Keratinocyte (primary cell): ENCODE measurements at regions not wholly inside any gene's neighbourhood (a gene's known extent, or its start where the extent isn't known, plus 50 kb on each side); places are given as distances from the start of the nearest gene placed in this dataset.

Experiments
- DNase-seq: peaks from one replicate; pipeline ENCODE4 v3.0.0-alpha.2; 2011; ENCODE audit warnings: low read depth, missing footprints, low spot score
- FAIRE-seq: peaks from 2 replicates; lab custom pipeline; 2011; peaks lifted over from hg19 to GRCh38; lab: Jason Lieb, UNC
- H2AFZ ChIP-seq: 2 replicates; pipeline ENCODE4 v1.6.0; 2012; ENCODE audit warnings: low read length, control low read depth, inconsistent platforms; ENCODE audit not compliant: control insufficient read depth
- H3K27ac ChIP-seq: 2 replicates; pipeline ENCODE4 v1.5.1; 2011; ENCODE audit warnings: low read length; ENCODE audit not compliant: control insufficient read depth, insufficient read depth
- H3K27me3 ChIP-seq: 3 replicates; pipeline ENCODE4 v1.6.0; 2011; ENCODE audit warnings: low read length; ENCODE audit not compliant: control insufficient read depth, insufficient read depth; ENCODE audit errors: extremely low read depth
- H3K36me3 ChIP-seq, 2 experiments: 2 replicates in 1 of 2; 3 replicates in 1 of 2; pipeline ENCODE4 v1.5.1; 2011; ENCODE audit warnings: low read length in 2 of 2, mild to moderate bottlenecking in 1 of 2; ENCODE audit not compliant: control insufficient read depth in 2 of 2, insufficient read depth in 2 of 2; ENCODE audit errors: extremely low read depth in 1 of 2
- H3K4me1 ChIP-seq: 3 replicates; pipeline ENCODE4 v1.5.1; 2011; ENCODE audit warnings: low read length; ENCODE audit not compliant: control insufficient read depth, insufficient read depth; ENCODE audit errors: extremely low read depth
- H3K4me2 ChIP-seq: 3 replicates; pipeline ENCODE4 v1.6.0; 2011; ENCODE audit warnings: low read depth, low read length; ENCODE audit not compliant: control insufficient read depth, insufficient read depth; ENCODE audit errors: extremely low read depth
- H3K4me3 ChIP-seq, 3 experiments: fragments of 200-600 bp in 1 of 3; sonication (generic) in 1 of 3; 2 replicates in 2 of 3; 3 replicates in 1 of 3; pipeline ENCODE4 v1.5.1; 2011 to 2016; ENCODE audit warnings: low read length in 3 of 3, mild to moderate bottlenecking in 3 of 3, control low read depth in 2 of 3, inconsistent platforms in 1 of 3, low read depth in 1 of 3, mixed read lengths in 1 of 3, mixed run types in 1 of 3, moderate library complexity in 1 of 3; ENCODE audit not compliant: control insufficient read depth in 2 of 3, insufficient read depth in 2 of 3; ENCODE audit errors: extremely low read depth in 1 of 3
- H3K79me2 ChIP-seq: 2 replicates; pipeline ENCODE4 v1.6.0; 2012; ENCODE audit warnings: low read length; ENCODE audit not compliant: control insufficient read depth, insufficient read depth
- H3K9ac ChIP-seq: 3 replicates; pipeline ENCODE4 v1.6.0; 2011; ENCODE audit warnings: low read length; ENCODE audit not compliant: control insufficient read depth, insufficient read depth; ENCODE audit errors: extremely low read depth
- H3K9me1 ChIP-seq: 3 replicates; pipeline ENCODE4 v1.6.0; 2011; ENCODE audit warnings: low read length; ENCODE audit not compliant: control insufficient read depth, insufficient read depth; ENCODE audit errors: extremely low read depth
- H3K9me3 ChIP-seq: 2 replicates; pipeline ENCODE4 v1.5.1; 2012; ENCODE audit warnings: low read depth, low read length; ENCODE audit not compliant: control insufficient read depth
- H4K20me1 ChIP-seq: 3 replicates; pipeline ENCODE4 v1.6.0; 2011; ENCODE audit warnings: low read length; ENCODE audit not compliant: control insufficient read depth, insufficient read depth; ENCODE audit errors: extremely low read depth
- EZH2 ChIP-seq: IDR thresholded peaks from one replicate; pipeline ENCODE4 v1.6.1; 2012; ENCODE audit warnings: inconsistent platforms, mild to moderate bottlenecking, low read length, moderate library complexity
- dilution Hi-C: fragments of 300-500 bp; cut with MboI; formaldehyde crosslinking; loops from one replicate; pipeline ENCODE4 v1.7.0; 2020; ENCODE audit warnings: low sequenced_read_pairs; ENCODE audit not compliant: extremely low pct_ligation_motif_present
- TF ChIP-seq, protein P1 (sequence below), 3 experiments: IDR thresholded peaks in 1 of 3; conservative IDR thresholded peaks in 1 of 3; optimal IDR thresholded peaks in 1 of 3; 2 replicates in 2 of 3; 3 replicates in 1 of 3; pipeline versions ENCODE3 to v1.5.1; 2011; ENCODE audit warnings: low read length in 3 of 3, mild to moderate bottlenecking in 3 of 3, moderate library complexity in 2 of 3, control low read depth in 1 of 3, inconsistent platforms in 1 of 3; ENCODE audit not compliant: insufficient read depth in 2 of 3; ENCODE audit errors: extremely low read depth in 1 of 3

DNA sequence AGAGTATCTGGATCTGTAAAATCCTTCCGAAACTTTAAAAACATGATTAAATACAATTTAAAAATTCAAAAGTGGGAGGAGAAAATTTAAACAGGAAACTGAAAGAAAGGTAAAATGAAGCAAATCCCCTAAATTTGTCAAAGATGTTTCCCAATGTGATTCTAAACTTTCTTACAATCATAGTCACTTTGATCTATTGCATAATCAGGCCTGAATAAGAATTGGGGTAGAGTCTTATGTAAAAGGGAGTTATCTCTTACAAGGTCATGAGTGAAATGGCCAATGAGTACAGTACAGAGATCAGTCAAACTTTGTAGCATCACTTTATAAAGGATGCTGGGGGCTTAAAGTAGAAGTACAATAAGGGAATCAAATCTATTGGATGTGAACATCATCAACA is 1657.7 kb upstream of the CELF4 start:
- H3K9me3 ChIP-seq = no peaks in the 10 kb centered on the region
- no peak for DNase-seq
- H3K36me3 ChIP-seq = no peaks in the 10 kb centered on the region
- H3K4me2 ChIP-seq = no peak overlapping the region
- H2AFZ ChIP-seq = no peak overlapping the region
- H4K20me1 ChIP-seq = no peaks in the 10 kb centered on the region
- TF ChIP-seq, protein P1, sequence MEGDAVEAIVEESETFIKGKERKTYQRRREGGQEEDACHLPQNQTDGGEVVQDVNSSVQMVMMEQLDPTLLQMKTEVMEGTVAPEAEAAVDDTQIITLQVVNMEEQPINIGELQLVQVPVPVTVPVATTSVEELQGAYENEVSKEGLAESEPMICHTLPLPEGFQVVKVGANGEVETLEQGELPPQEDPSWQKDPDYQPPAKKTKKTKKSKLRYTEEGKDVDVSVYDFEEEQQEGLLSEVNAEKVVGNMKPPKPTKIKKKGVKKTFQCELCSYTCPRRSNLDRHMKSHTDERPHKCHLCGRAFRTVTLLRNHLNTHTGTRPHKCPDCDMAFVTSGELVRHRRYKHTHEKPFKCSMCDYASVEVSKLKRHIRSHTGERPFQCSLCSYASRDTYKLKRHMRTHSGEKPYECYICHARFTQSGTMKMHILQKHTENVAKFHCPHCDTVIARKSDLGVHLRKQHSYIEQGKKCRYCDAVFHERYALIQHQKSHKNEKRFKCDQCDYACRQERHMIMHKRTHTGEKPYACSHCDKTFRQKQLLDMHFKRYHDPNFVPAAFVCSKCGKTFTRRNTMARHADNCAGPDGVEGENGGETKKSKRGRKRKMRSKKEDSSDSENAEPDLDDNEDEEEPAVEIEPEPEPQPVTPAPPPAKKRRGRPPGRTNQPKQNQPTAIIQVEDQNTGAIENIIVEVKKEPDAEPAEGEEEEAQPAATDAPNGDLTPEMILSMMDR (optimal IDR thresholded peaks at IDR 0.05 in 1 of 3, IDR thresholded peaks at IDR 0.05 in 1 of 3, conservative IDR thresholded peaks at IDR 0.05 in 1 of 3; ENCODE audit: extremely low read depth in 1 of 3, insufficient read depth in 2 of 3, low read length in 3 of 3) = no peak
- no peak for TF ChIP-seq EZH2
- H3K9ac ChIP-seq = no peak overlapping the region
- no peaks in the 10 kb centered on the region for H3K27me3 ChIP-seq
- H3K79me2 ChIP-seq = no peaks in the 10 kb centered on the region
- H3K4me1 ChIP-seq = no peaks in the 10 kb centered on the region
- FAIRE-seq = no peak
- H3K9me1 ChIP-seq = no peaks in the 10 kb centered on the region
- dilution Hi-C loops = no loop called here
- H3K27ac ChIP-seq = no peak overlapping the region
- H3K4me3 ChIP-seq = no peak overlapping the region

DNA sequence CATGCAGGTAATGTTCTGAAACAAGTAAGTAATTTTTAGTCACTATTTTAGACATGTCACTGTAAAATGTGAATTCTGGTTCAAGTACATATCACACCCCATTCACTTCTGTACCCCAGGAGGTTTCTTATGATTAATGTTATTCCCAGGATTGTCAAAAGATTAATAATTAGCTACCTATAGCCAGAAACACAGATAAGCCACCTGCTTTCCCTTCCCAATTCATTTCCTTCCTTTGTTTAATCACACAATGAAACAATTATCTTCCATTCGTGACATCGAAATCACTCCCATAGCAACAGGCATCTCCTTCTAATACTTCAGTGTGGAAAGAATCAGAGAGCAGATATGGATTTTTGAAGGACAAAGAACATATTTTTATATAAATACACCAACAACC is 1650.3 kb upstream of the CELF4 start:
- no peak for DNase-seq
- Histone ChIP-seq H2AFZ (no peak overlapping the region), H4K20me1 (no peaks in the 10 kb centered on the region), H3K9me1 (no peaks in the 10 kb centered on the region), H3K4me2 (no peak overlapping the region), H3K4me1 (no peaks in the 10 kb centered on the region), H3K4me3 (no peak overlapping the region), H3K27me3 (no peaks in the 10 kb centered on the region), H3K27ac (no peak overlapping the region), H3K79me2 (no peaks in the 10 kb centered on the region), H3K9ac (no peak overlapping the region), H3K9me3 (no peaks in the 10 kb centered on the region), H3K36me3 (no peaks in the 10 kb centered on the region)
- FAIRE-seq = no peak
- dilution Hi-C loops = no loop called here
- no peak for TF ChIP-seq EZH2
- TF ChIP-seq, protein P1 (optimal IDR thresholded peaks at IDR 0.05 in 1 of 3, IDR thresholded peaks at IDR 0.05 in 1 of 3, conservative IDR thresholded peaks at IDR 0.05 in 1 of 3; ENCODE audit: extremely low read depth in 1 of 3, insufficient read depth in 2 of 3, low read length in 3 of 3) = no peak
